ENCODE measurements at regions not wholly inside any gene's neighbourhood (a gene's known extent, or its start where the extent isn't known, plus 50 kb on each side); places are given as distances from the start of the nearest gene placed in this dataset.
A peak's percentile ranks its signal among the peaks of the same experiment; 100 is the strongest.

- no peak for TF ChIP-seq CTCF (IDR thresholded peaks at IDR 0.05; ENCODE audit: low read depth, low read length)
- no peak for DNase-seq (ENCODE audit: low read depth, low spot score)
- in situ Hi-C loops (cut with HindIII; ENCODE audit: low sequenced_read_pairs) = no loop called here
- H3K4me3 ChIP-seq (ENCODE audit: low read depth, low read length) = no peak overlapping the region
These were observed 192.5 kb downstream of the SMAD2 start for GRCh38 chr18:47737956-47738355.

GRCh38 chr18:47737198-47737830 lies 193.1 kb downstream of the SMAD2 start:
- H3K4me3 ChIP-seq (ENCODE audit: low read depth, low read length) = no peak overlapping the region
- TF ChIP-seq CTCF (IDR thresholded peaks at IDR 0.05; ENCODE audit: low read depth, low read length) = no peak
- in situ Hi-C loops (cut with HindIII; ENCODE audit: low sequenced_read_pairs) = no loop called here
- DNase-seq (ENCODE audit: low read depth, low spot score) = no peak

- no peak for TF ChIP-seq CTCF (IDR thresholded peaks at IDR 0.05; ENCODE audit: low read depth, low read length)
- in situ Hi-C loops (cut with HindIII; ENCODE audit: low sequenced_read_pairs) = no loop called here
- DNase-seq (ENCODE audit: low read depth, low spot score) = no peak
- no peak overlapping the region for H3K4me3 ChIP-seq (ENCODE audit: low read depth, low read length)
These were observed 193.9 kb downstream of the SMAD2 start for GRCh38 chr18:47736376-47737140.

- in situ Hi-C loops (cut with HindIII; ENCODE audit: low sequenced_read_pairs) = no loop called here
- no peak overlapping the region for H3K4me3 ChIP-seq (ENCODE audit: low read depth, low read length)
- no peak for DNase-seq (ENCODE audit: low read depth, low spot score)
- TF ChIP-seq CTCF (IDR thresholded peaks at IDR 0.05; ENCODE audit: low read depth, low read length) = no peak
These were observed 195.3 kb downstream of the SMAD2 start for GRCh38 chr18:47735041-47735702.

- no peak for DNase-seq (ENCODE audit: low read depth, low spot score)
- in situ Hi-C loops (cut with HindIII; ENCODE audit: low sequenced_read_pairs) = no loop called here
- H3K4me3 ChIP-seq (ENCODE audit: low read depth, low read length) = no peak overlapping the region
- no peak for TF ChIP-seq CTCF (IDR thresholded peaks at IDR 0.05; ENCODE audit: low read depth, low read length)
These were observed 199.2 kb downstream of the SMAD2 start for GRCh38 chr18:47731276-47731675.

- in situ Hi-C loops (cut with HindIII; ENCODE audit: low sequenced_read_pairs) = no loop called here
- DNase-seq (ENCODE audit: low read depth, low spot score) = peak; percentile 3
- H3K4me3 ChIP-seq (ENCODE audit: low read depth, low read length) = no peak overlapping the region
- TF ChIP-seq CTCF (IDR thresholded peaks at IDR 0.05; ENCODE audit: low read depth, low read length) = no peak
These were observed 199.7 kb downstream of the SMAD2 start for GRCh38 chr18:47730795-47731194.
